Activated naive CD8-positive, alpha-beta T cell treated with anti-CD3 and anti-CD28 coated beads, Interleukin-2, amount 50 U/mL, for 24 hours (primary cell): ENCODE measurements at regions not wholly inside any gene's neighbourhood (a gene's known extent, or its start where the extent isn't known, plus 50 kb on each side); places are given as distances from the start of the nearest gene placed in this dataset.
"Not testable (repeated sequence)": the region's sequence is repeated elsewhere in the genome, so short reads cannot be mapped to it uniquely, and the experiment has no call there.

Experiments
- ATAC-seq: fragments of 150-1000 bp; cut with Tn5 transposase; one replicate; pipeline ENCODE4 v1.10.0; 2021
- DNase-seq: peaks from one replicate; pipeline ENCODE4 v3.0.0; 2021
- H3K27ac Mint-ChIP-seq: one replicate; pipeline ENCODE4 v1.8.0; 2021; ENCODE audit warnings: mild to moderate bottlenecking, mixed read lengths
- H3K27me3 Mint-ChIP-seq: one replicate; pipeline ENCODE4 v1.8.0; 2021; ENCODE audit warnings: mixed read lengths
- H3K36me3 Mint-ChIP-seq: one replicate; pipeline ENCODE4 v1.8.0; 2021; ENCODE audit warnings: low read depth, mixed read lengths
- H3K4me1 Mint-ChIP-seq: one replicate; pipeline ENCODE4 v1.8.0; 2021; ENCODE audit warnings: mixed read lengths
- H3K4me3 Mint-ChIP-seq: one replicate; pipeline ENCODE4 v1.8.0; 2021; ENCODE audit warnings: mild to moderate bottlenecking, moderate library complexity, mixed read lengths
- H3K9me3 Mint-ChIP-seq: one replicate; pipeline ENCODE4 v1.8.0; 2021; ENCODE audit warnings: mixed read lengths

- H3K4me3 Mint-ChIP-seq: no peak overlapping the region
- no peaks in the 10 kb centered on the region for H3K4me1 Mint-ChIP-seq
- peaks cover 16% of the 10 kb centered on the region for H3K9me3 Mint-ChIP-seq
- H3K27me3 Mint-ChIP-seq: no peaks in the 10 kb centered on the region
- ATAC-seq: no peak
- DNase-seq: no peak
- peaks cover 48% of the 10 kb centered on the region for H3K36me3 Mint-ChIP-seq
- H3K27ac Mint-ChIP-seq: no peak overlapping the region
Observed at GRCh38 chr1:119191325-119191724, 50.9 kb upstream of the WARS2 start.

- Mint-ChIP-seq H3K36me3 (peaks cover 18% of the 10 kb centered on the region), H3K4me1 (no peaks in the 10 kb centered on the region), H3K27me3 (no peaks in the 10 kb centered on the region), H3K9me3 (peaks cover 5% of the 10 kb centered on the region), H3K4me3 (no peak overlapping the region), H3K27ac (no peak overlapping the region)
- DNase-seq (no peak), ATAC-seq (no peak)
Observed at GRCh38 chr1:119204197-119204960, 63.9 kb upstream of the WARS2 start.

DNA sequence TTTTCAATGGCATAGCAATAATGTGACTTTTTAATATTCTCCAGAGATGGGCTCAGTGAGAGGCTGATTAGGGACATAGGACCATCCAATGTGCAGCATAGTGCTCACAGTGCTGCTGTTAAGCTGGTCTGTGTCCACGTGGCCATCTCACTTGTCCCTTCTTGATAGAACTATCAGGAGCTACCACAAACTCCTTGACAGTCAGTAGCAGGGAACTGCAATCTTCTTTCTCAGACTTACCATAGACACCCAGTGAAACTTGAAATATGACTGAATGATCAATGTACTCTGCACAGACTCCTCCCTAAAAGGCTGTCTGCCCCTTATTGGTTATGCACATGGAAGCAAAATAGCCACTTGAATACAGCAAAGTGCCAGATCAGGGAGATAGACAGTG is 64.5 kb upstream of the WARS2 start:
- Mint-ChIP-seq H3K27ac (no peak overlapping the region), H3K9me3 (peaks cover under 1% of the 10 kb centered on the region), H3K4me1 (no peaks in the 10 kb centered on the region), H3K4me3 (no peak overlapping the region), H3K27me3 (no peaks in the 10 kb centered on the region), H3K36me3 (peaks cover 18% of the 10 kb centered on the region)
- DNase-seq: no peak
- no peak for ATAC-seq

DNA sequence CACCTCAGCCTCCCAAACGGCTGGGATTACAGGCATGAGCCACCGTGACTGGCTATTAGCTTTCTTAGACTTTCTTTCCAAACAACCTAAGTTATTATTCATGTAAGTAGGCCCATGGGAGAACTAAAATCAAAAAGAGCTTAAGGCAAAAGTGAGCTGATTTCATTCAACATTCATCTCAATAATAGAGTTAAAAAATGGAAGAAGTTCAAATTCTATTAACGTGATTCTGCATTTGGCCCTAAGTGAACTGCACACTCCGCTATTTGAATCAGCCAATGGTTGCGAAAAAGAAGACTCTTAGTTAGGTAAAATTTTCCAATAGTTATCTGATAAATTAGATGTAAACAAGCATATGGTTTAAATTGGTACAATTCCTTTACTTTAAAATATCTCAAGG is 68.6 kb upstream of the WARS2 start:
- no peaks in the 10 kb centered on the region for H3K4me1 Mint-ChIP-seq
- no peak overlapping the region for H3K27ac Mint-ChIP-seq
- ATAC-seq (no peak), DNase-seq (no peak)
- peaks cover 22% of the 10 kb centered on the region for H3K36me3 Mint-ChIP-seq
- no peak overlapping the region for H3K4me3 Mint-ChIP-seq
- H3K9me3 Mint-ChIP-seq: peaks cover 5% of the 10 kb centered on the region
- no peaks in the 10 kb centered on the region for H3K27me3 Mint-ChIP-seq

- H3K27me3 Mint-ChIP-seq: no peaks in the 10 kb centered on the region
- ATAC-seq (no peak), DNase-seq (no peak)
- H3K36me3 Mint-ChIP-seq: peaks cover 22% of the 10 kb centered on the region
- H3K9me3 Mint-ChIP-seq: peaks cover 5% of the 10 kb centered on the region
- no peak overlapping the region for H3K27ac Mint-ChIP-seq
- H3K4me3 Mint-ChIP-seq: no peak overlapping the region
- no peaks in the 10 kb centered on the region for H3K4me1 Mint-ChIP-seq
Observed at GRCh38 chr1:119209596-119210295, 69.3 kb upstream of the WARS2 start.

DNA sequence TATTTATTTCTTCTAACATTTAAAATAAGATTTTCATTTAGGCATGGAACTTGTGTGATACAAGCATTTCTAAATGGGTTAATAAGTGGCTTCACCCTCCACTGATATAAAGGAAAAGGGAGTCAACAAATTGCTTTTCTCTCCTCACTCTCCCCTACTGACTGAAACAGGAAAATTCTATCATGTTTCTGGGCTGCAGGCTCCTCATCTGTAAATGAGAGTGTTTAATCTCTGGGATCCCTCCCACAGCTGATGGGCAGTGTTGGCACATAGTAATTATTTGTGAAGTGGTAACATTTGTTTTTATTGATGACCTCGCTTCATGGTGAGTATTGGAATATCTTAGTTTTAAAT is 69.8 kb upstream of the WARS2 start:
- ATAC-seq (no peak), DNase-seq (no peak)

GRCh38 chr1:119213213-119213612 is 72.8 kb upstream of the WARS2 start:
- not testable (repeated sequence) for H3K4me3 Mint-ChIP-seq
- H3K36me3 Mint-ChIP-seq: peaks cover 19% of the 10 kb centered on the region

More for the DNA sequence above, 69.8 kb upstream of the WARS2 start:
- Mint-ChIP-seq H3K4me1 (no peaks in the 10 kb centered on the region), H3K36me3 (peaks cover 22% of the 10 kb centered on the region), H3K9me3 (peaks cover 5% of the 10 kb centered on the region), H3K27ac (no peak overlapping the region), H3K4me3 (no peak overlapping the region), H3K27me3 (no peaks in the 10 kb centered on the region)

DNA sequence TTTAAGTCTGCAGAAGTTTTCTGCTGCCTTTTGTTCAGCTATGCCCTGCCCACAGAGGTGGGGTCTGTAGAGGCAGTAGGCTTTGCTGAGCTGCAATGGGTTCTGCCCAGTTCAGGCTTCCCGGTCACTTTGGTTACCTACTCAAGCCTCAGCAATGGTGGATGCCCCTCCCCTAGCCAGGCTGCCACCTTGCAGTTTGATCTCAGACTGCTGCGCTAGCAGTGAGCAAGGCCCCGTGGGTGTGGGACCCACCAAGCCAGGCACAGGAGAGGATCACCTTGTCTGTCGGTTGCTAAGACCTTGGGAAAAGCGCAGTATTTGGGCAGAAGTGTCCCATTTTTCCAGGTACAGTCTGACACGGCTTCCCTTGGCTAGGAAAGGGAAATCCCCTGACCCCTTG is 74.5 kb upstream of the WARS2 start:
- peaks cover 16% of the 10 kb centered on the region for H3K36me3 Mint-ChIP-seq
- ATAC-seq, DNase-seq, H3K4me3 Mint-ChIP-seq, H3K9me3 Mint-ChIP-seq, H3K27ac Mint-ChIP-seq, H3K27me3 Mint-ChIP-seq, H3K4me1 Mint-ChIP-seq: not testable (repeated sequence)

More at GRCh38 chr1:119213213-119213612, 72.8 kb upstream of the WARS2 start:
- H3K4me1 Mint-ChIP-seq, ATAC-seq, DNase-seq, H3K27me3 Mint-ChIP-seq, H3K27ac Mint-ChIP-seq, H3K9me3 Mint-ChIP-seq: not testable (repeated sequence)

DNA sequence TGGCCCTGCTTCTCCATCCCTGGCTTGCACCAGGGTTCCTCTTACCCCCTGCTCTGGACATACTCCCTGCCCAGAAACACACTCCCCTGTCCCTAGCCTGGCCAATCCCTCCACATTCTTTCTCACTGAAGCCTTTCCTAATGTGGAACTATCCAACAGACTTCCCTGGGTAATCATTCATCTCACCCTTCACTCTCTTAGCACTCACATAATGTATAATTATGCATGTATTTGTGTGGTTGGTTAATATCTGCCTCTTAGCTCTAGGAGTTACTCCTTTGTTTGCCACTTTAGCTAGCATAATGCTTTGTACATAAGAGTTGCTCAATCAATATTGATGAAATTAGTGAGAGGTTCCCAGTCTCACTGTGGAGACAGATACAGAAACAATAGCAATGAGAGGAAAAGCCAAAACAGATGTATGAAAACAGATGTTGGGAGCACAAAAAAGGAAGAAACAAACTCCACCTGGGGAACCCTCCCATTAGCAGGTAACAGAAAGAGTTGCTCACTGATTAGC is 76.9 kb upstream of the WARS2 start:
- Mint-ChIP-seq H3K4me1 (peaks cover 2% of the 10 kb centered on the region), H3K27ac (no peak overlapping the region), H3K9me3 (no peaks in the 10 kb centered on the region), H3K27me3 (no peaks in the 10 kb centered on the region), H3K4me3 (no peak overlapping the region), H3K36me3 (peaks cover 13% of the 10 kb centered on the region)
- DNase-seq: no peak
- ATAC-seq: no peak

- H3K4me3 Mint-ChIP-seq: no peak overlapping the region
- ATAC-seq: no peak
Observed at GRCh38 chr1:119219711-119220110, 79.3 kb upstream of the WARS2 start.

GRCh38 chr1:119220991-119221390 is 80.5 kb upstream of the WARS2 start:
- H3K9me3 Mint-ChIP-seq: no peaks in the 10 kb centered on the region
- no peaks in the 10 kb centered on the region for H3K27me3 Mint-ChIP-seq
- peaks cover 5% of the 10 kb centered on the region for H3K4me1 Mint-ChIP-seq
- ATAC-seq (no peak), DNase-seq (no peak)
- no peak overlapping the region for H3K4me3 Mint-ChIP-seq
- H3K36me3 Mint-ChIP-seq: peaks cover 10% of the 10 kb centered on the region
- no peak overlapping the region for H3K27ac Mint-ChIP-seq

More at GRCh38 chr1:119219711-119220110, 79.3 kb upstream of the WARS2 start:
- no peaks in the 10 kb centered on the region for H3K27me3 Mint-ChIP-seq
- H3K4me1 Mint-ChIP-seq: peaks cover 5% of the 10 kb centered on the region
- H3K36me3 Mint-ChIP-seq: peaks cover 10% of the 10 kb centered on the region
- no peak for DNase-seq
- no peak overlapping the region for H3K27ac Mint-ChIP-seq
- H3K9me3 Mint-ChIP-seq: no peaks in the 10 kb centered on the region

DNA sequence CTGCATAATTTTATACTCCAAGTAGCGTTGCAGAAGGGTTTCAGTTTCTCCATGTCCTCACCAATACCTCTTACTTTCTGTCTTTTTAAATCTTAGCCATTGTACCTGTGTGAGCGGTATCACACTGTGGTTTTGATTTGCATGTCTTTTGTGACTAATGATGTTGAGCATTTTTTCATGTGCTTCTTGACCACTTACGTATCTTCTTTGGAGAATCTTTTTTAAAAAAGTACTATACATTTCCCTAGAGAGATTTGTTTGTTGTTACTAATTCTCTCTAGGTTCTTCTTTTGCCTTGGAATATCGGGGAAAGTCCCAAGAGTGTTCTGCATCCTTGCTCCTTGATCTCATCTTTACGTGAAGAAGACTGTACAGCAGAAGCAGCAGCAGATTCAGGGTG is 81.8 kb upstream of the WARS2 start:
- H3K36me3 Mint-ChIP-seq: peaks cover 8% of the 10 kb centered on the region
- ATAC-seq (no peak), DNase-seq (no peak)
- H3K27ac Mint-ChIP-seq: peak overlapping the region; percentile 39
- H3K27me3 Mint-ChIP-seq: no peaks in the 10 kb centered on the region
- no peaks in the 10 kb centered on the region for H3K9me3 Mint-ChIP-seq
- H3K4me3 Mint-ChIP-seq: no peak overlapping the region
- peaks cover 6% of the 10 kb centered on the region for H3K4me1 Mint-ChIP-seq

GRCh38 chr1:119225265-119225664 is 84.8 kb upstream of the WARS2 start:
- no peaks in the 10 kb centered on the region for H3K9me3 Mint-ChIP-seq
- ATAC-seq: no peak
- no peak overlapping the region for H3K27ac Mint-ChIP-seq
- H3K27me3 Mint-ChIP-seq: no peaks in the 10 kb centered on the region
- H3K36me3 Mint-ChIP-seq: peaks cover 6% of the 10 kb centered on the region
- no peak overlapping the region for H3K4me3 Mint-ChIP-seq
- peaks cover 11% of the 10 kb centered on the region for H3K4me1 Mint-ChIP-seq
- no peak for DNase-seq

DNA sequence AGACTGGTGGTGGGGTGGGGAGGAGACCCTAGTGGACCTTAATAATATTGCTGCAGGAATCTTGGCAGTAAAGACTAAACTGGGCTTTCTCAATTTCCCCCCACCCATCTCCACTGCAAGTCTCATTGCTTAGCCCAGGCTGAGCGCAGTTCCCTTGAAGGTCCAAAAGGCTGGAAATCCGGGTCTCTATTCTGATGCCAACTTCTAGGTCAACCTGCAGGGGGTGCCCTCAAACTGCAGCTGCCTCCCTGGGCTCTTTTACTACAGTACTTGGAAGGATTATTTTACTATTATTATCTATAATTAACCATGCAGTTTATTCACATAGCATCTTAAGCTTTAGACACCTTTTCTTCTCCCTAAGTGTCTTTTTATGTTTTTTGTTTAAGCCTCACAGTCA is 85.4 kb upstream of the WARS2 start:
- no peak for DNase-seq
- H3K9me3 Mint-ChIP-seq: no peaks in the 10 kb centered on the region
- peaks cover 11% of the 10 kb centered on the region for H3K4me1 Mint-ChIP-seq
- ATAC-seq: no peak
- H3K27ac Mint-ChIP-seq: no peak overlapping the region
- no peak overlapping the region for H3K4me3 Mint-ChIP-seq
- peaks cover 2% of the 10 kb centered on the region for H3K36me3 Mint-ChIP-seq
- no peaks in the 10 kb centered on the region for H3K27me3 Mint-ChIP-seq

- H3K9me3 Mint-ChIP-seq: no peaks in the 10 kb centered on the region
- no peaks in the 10 kb centered on the region for H3K27me3 Mint-ChIP-seq
- ATAC-seq (no peak), DNase-seq (no peak)
- H3K36me3 Mint-ChIP-seq: peaks cover 2% of the 10 kb centered on the region
- no peak overlapping the region for H3K4me3 Mint-ChIP-seq
- peaks cover 11% of the 10 kb centered on the region for H3K4me1 Mint-ChIP-seq
- no peak overlapping the region for H3K27ac Mint-ChIP-seq
Observed at GRCh38 chr1:119226321-119226720, 85.9 kb upstream of the WARS2 start.
